ENCODE measurements at regions not wholly inside any gene's neighbourhood (a gene's known extent, or its start where the extent isn't known, plus 50 kb on each side); places are given as distances from the start of the nearest gene placed in this dataset.
A peak's percentile ranks its signal among the peaks of the same experiment; 100 is the strongest.
"Not testable (repeated sequence)": the region's sequence is repeated elsewhere in the genome, so short reads cannot be mapped to it uniquely, and the experiment has no call there.

DNA sequence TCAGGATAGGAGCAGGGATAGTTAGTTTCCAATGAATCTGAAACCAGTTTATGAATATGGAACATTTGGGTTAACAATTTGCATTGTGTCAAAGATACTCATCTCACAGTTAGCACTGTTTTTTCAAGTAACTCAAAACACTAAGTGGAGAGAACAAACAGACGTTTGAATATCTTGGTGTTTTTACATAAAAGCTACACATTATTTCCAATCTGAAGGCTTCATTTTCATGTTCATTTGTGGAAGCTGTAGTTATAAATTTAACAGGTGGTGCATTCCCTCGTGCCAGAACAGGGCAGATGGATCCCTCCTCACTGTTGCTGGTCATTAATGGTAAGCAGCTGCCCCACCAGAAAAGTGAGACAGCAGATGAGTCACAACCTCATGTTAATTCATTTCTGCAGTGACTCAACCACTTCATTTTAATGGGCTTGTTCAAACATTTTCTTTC, 286.9 kb downstream of the TMX3 start:
- peak in 1 of 2 experiments; percentile 10 for DNase-seq

DNA sequence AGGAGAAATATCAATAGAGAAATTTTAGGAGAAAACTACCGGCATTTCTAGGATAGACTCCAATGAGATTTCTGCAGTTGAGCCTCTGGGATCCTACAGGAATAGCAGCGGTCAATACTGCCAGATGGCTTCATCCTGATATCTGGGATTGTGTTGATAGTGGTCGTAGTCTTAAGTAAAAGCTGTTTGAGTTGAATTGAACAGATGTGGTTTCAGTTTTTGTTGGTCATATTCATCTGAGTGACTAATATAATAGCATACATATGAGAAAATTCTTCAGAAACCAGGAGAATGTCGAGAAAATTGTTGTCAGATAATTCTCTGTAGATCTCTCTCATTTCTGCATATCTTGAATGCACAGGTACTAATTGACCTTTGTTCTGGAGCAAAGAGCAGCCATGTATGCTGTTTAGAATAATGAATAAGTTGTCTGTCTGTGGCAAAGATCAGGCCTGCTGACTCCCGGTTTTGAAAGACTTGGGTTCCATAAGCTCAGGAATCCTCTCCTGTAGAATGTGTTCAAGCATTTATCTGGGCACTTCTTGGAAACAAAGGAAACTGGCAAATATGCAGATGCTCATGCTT, 288.1 kb downstream of the TMX3 start:
- DNase-seq, result no peak

DNA sequence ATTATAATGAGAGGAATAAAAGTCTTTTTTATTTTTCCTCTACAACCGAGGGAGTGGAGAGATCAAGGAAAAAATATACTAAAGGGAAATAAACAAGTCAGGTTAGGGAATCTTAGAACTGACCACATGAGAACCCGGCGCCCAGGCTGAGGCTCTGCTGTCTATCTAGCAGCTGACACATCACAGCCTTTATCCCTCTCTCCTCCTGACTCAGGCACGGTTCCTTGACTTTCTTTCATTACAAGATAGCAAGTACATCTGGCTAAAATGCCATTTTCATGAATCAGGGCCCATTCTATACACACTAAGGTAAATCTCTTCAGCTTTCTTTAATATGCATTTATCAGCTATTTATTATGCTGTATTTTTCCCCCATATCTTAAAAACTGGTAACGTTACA, 296.0 kb downstream of the TMX3 start:
- no peak for DNase-seq

DNA sequence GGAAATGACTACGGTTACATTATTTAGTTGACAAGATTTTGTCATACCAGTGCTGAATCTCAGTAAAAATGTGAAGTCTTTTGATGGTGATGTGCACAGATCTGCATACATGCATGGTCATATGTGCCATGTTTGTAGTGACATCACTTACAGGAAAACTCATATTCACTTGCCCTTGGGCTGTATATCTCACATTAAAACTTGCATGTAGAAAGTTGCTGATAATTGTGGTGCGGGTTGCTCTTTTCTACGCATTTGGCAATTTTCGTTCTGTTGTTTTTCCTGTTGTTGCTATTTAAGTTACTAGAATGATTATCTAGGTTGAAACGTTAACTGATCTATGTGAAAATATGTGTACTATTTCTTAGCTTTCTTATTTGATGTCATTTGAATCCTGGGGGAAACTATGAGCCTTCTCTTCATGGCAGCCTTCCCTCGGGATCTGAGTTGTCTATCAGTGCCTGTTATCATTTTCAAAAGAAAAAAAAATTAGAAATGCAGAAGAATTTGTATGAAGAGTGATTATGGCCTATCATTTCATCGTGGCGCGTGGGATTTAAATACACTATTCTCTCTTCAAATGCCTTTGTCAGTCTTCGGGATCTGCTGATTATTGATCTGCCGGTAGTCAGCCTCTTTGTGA, 296.6 kb downstream of the TMX3 start:
- no peak for DNase-seq

GRCh38 chr18:68417826-68418225, 297.1 kb downstream of the TMX3 start:
- no peak for DNase-seq

GRCh38 chr18:68417166-68417799, 297.6 kb downstream of the TMX3 start:
- DNase-seq, result no peak

DNA sequence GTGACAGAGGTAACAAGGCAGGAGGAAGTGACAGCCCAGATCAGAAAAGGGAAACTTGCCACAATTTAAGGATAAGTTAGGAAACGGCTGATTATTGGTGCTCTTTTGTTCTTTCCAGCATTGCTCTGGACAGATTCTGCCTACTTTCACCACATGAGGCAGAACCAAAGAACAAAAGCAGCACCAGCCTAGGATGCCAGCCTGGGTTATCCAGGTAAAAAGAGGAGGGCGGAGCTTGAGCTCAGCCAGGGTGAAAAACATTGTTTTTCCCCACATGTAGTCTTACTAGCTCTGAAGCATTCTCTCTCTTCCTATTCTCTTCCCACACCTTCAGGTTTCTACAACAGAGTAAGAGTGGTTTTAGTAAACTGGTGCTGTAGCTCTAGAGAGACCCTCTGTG, 300.5 kb downstream of the TMX3 start:
- no peak for DNase-seq

DNA sequence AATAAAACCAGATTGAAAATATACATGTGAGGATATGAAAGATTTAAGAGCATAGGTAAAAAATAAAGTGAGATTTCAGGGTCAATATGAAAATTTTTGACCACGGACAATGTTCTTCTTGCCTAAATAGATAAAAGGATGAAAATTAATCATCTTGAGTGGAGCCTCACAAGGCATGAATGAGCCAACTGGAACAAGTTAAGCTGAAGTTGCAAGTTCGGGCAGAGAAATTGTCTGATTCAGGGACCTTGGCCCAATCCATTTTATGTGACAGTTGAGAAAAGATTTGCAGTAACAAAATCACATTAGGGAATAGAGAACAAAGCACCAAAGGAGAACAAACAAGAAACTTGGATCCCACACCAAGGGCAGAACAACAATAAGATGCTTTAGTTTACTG, 305.3 kb downstream of the TMX3 start:
- no peak for DNase-seq

GRCh38 chr18:68406761-68407160, 308.1 kb downstream of the TMX3 start:
- DNase-seq, result no peak

DNA sequence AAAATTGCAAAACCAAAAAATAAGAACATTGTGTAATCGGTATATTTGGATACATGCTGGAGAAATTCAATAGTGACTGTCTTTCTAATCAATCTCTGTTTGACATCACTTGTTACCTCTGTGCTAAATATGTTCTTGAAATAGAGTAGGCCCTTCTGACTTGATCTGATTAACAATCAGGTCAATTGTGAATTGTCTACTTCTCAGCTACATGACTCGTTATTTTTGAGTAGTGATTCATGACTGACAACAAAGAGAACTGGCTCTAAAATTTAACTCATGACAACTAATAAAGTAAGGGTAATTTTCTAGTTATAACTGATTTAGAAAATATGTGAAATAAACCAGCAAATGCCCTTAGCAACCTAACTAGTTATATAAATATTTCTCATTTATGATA, 312.1 kb downstream of the TMX3 start:
- no peak for DNase-seq

DNA sequence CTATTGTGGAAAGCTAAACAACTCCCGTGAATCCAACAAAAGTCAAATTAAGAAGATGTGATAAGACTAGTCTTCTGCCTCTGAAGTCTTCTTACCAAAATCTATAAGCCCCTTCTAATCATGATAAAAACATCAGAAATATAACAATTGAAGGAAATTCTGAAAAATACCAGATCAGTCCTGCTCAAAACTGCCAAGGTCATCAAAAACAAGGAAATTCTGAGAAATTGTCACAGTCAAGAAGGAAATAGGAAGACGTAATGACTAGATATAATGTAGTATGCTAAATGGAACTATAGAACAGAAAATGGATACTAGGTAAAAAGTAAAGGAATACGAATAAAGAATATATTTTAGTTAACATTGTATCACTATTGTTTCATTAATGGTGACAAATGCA, 314.0 kb downstream of the TMX3 start:
- no peak for DNase-seq

- DNase-seq, result no peak
Observed at GRCh38 chr18:68399721-68400120, 315.2 kb downstream of the TMX3 start.

GRCh38 chr18:68397241-68398035, 317.5 kb downstream of the TMX3 start:
- no peak for DNase-seq

DNA sequence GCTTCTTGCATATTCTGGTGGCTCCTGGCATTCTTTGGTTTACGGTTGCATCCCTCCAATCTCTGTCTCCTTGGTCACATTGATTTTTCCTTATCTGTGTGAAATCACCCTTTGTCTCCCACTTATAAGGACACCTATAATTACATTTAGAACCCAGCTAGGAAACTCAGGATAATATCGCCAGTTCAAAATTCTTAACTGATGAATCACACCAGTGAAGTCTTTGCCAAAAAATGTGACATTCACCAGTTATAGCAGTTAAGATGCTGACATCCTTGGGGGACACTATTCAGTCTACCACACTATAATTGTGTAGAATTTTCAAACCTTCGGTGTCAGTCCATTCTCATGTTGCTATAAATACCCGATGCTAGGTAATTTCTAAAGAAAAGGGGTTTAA, 320.2 kb downstream of the TMX3 start:
- DNase-seq, result peak in 1 of 2 experiments; percentile 2

- DNase-seq, result no peak
Observed at GRCh38 chr18:68391801-68392200, 323.1 kb downstream of the TMX3 start.

DNA sequence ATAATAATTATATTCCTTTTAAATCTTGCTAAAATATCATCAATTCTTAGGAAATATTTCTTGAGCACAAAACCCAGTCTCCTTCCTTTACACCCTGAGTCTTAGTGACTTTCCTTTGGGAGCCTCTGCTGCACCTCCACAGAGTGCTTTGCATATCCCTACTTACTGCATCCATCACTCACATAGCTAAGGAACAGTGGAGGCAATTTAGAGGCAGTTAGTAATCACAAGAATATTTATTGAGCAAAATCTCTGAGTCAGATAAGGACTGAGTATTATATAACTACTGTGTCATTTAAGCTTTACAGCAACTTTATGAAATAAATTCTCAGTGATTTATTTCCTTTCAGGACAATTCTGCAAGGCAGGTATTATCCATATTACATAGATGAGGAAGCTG, 327.7 kb downstream of the TMX3 start:
- no peak for DNase-seq

- DNase-seq, result not testable (repeated sequence)
Observed at GRCh38 chr18:68383979-68384378, 330.9 kb downstream of the TMX3 start.

DNA sequence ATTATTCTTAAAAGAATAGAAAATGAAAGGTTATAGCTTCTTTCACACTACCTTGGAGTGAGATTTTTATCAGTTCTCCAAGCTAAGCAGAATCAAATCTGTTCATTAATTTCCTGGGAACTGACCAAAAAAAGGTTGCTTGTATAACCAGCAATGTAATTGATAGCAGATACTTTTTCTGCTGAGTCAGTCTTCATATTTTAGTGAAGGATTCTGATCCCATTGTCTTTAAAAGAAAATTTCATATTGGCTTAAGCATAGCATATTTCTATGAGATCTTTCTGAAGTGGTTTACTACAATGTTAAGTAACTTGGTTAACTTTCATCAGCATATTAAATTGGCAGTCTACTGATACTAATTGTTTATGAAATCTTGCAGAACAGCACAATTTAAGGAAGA, 338.0 kb downstream of the TMX3 start:
- DNase-seq, result no peak

- no peak for DNase-seq
Observed at GRCh38 chr18:68362907-68363306, 352.0 kb downstream of the TMX3 start.

DNA sequence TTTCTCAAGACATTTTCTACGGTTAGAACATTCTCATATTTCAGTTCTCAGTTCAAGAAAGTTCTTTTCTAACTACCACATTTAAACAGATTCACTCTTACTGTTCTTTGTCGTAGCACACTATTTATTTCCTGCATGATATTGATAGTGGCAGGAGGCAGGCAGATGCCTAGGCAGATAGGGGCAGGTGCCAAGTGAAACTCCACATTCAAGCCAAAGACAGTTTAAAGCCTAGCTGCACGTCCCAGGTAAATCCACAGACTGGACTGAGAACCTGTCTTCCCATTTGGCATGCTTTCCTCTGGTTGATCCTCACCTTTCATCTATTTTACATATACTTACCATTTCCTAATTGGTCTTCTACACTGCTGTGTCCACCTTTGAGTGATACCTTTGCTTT, 359.3 kb downstream of the TMX3 start:
- DNase-seq, result no peak

- no peak for DNase-seq
Observed at GRCh38 chr18:68354176-68354575, 360.7 kb downstream of the TMX3 start.

DNA sequence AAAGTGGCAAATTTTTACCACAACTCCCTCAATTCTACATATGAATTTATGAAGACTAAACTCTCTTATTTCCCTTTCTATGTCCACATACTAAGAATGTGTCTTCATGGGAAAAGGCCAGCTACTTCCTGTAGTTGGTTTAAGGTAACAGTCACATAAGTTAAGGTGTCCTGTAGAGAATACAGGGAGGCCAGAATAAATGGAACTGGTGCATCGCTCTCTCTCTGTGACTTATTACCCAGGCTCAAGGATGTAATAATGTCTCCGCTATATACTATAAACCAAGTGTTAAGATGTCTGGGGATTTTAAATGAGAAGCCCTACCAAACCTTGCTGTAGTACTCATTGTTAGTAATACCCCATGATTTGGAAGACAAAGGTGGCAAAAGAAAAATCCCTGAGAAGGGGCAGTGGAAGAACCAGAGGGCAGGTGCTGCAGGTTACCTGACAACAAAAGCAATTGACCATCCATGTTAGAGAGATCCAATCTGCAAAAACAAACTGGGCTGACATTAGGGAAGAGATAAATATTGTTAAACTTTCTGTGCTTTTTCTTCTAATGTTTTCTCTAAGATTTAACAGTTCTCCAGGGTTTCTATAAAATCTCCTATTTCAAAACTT, 372.8 kb downstream of the TMX3 start:
- no peak for DNase-seq

DNA sequence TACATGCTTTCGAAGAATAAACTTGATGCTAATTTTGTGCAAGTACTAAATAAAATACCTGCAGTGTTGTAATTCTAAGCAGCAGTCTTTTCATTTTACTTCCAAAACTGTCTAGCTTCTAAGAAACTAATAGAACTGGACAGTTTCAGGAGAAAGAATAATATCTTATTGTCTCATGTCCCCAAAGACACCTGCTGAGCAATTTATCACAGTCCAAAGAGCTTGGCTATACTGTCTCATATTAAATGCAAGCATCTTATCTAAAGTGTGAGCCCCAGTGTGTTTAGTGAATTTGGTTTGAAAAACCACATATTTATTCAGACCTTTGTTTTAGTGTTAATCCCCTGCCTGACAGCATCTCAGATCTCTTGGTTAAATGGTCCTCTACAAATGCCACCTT, 374.3 kb downstream of the TMX3 start:
- DNase-seq, result no peak
